IPS DF 6.9 (cell line): ENCODE measurements at regions not wholly inside any gene's neighbourhood (a gene's known extent, or its start where the extent isn't known, plus 50 kb on each side); places are given as distances from the start of the nearest gene placed in this dataset.

ENCODE experiments used
- DNase-seq: peaks from one replicate; pipeline ENCODE4 v3.0.0-alpha.2; 2013; ENCODE audit warnings: low read depth, low spot score
- H3K27ac ChIP-seq: one replicate; pipeline ENCODE4 v1.5.1; 2013; ENCODE audit warnings: low read length, control low read depth
- H3K27me3 ChIP-seq: 2 replicates; pipeline ENCODE4 v1.6.1; 2013; ENCODE audit warnings: mild to moderate bottlenecking, low read length; ENCODE audit not compliant: control insufficient read depth, insufficient read depth
- H3K36me3 ChIP-seq: 2 replicates; pipeline ENCODE4 v1.6.1; 2013; ENCODE audit warnings: low read length; ENCODE audit not compliant: control insufficient read depth, insufficient read depth
- H3K4me1 ChIP-seq: 2 replicates; pipeline ENCODE4 v1.6.1; 2013; ENCODE audit warnings: low read length; ENCODE audit not compliant: control insufficient read depth, insufficient read depth
- H3K4me3 ChIP-seq: 2 replicates; pipeline ENCODE4 v1.5.1; 2013; ENCODE audit warnings: mild to moderate bottlenecking, low read length
- H3K9me3 ChIP-seq: 2 replicates; pipeline ENCODE4 v1.6.1; 2013; ENCODE audit warnings: low read length, inconsistent platforms; ENCODE audit not compliant: control insufficient read depth, insufficient read depth
- WGBS: extraction: QIAGEN DNeasy Blood & Tissue Kit; methylation state at CpG from one replicate; pipeline ENCODE4 v1.1.7; 2013; ENCODE audit warnings: mixed read lengths, missing lambda C conversion rate; ENCODE audit not compliant: insufficient read length, insufficient coverage; 5-methylcytosine and 5-hydroxymethylcytosine counted together

DNA sequence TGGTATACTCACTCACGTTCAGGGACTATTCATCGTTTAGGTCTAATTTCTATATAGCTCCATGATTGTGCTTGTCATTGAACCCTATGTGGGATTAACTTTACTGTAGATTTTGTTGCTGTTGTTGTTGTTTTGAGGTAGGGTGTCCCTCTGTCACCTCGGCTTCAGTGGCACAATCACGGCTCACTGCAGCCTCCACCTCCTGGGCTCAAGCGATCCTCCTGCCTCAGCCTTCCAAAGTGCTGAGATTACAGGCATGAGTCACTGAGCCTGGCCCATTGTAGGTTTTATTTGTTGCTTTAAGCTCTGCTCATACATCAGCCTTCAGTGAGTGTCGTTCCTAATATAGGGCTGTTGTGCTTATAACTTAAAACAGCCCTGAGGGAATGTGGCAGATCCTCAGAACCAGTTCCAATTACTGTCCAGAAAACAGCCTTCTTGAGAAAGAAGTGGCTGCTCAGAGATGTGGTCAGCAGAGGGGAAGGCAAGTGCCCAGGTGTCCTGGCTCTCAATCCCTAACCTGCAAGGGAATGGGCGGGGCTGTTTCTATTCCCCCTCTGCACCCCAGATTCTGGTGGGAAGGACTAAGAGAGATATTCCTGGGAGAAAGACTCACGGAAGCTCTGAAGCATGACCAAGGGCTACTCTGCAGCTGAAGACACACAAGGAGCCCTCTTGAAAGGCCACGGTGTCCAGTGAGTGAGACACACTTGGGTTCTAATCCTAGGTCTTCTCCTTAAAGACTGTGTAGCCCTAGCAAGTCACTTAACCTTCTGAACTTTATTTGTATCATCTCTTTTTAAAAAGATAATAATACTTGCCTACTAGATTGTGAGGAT is 79.6 kb upstream of the LCLAT1 start:
- Histone ChIP-seq H3K4me3 (no peak overlapping the region), H3K4me1 (no peaks in the 10 kb centered on the region), H3K36me3 (no peaks in the 10 kb centered on the region), H3K27me3 (no peaks in the 10 kb centered on the region), H3K27ac (no peak overlapping the region), H3K9me3 (no peaks in the 10 kb centered on the region)
- WGBS, result no CpG with 5 or more reads among the region's 9 CpGs
- DNase-seq, result no peak

DNA sequence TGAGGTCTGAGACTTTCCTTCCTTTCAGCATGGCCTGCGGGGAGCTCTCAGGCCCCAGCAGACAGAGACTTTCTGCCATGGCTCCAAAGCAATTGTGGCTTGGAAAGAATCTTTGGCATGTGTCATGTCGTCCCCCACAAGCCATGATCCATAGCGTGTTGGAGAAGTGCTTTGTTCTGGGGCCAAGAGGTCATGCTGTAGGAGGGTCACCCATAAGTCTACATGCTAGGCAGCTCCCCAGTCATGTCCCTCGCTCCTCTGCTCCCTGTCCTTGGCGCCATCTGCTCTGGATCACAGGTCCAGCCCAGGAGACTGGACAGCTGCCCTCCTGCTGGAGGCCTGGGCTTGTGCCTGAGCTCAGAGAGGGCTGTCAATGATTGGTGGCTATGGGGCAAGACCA is 78.8 kb upstream of the LCLAT1 start:
- no CpG with 5 or more reads among the region's 5 CpGs for WGBS

DNA sequence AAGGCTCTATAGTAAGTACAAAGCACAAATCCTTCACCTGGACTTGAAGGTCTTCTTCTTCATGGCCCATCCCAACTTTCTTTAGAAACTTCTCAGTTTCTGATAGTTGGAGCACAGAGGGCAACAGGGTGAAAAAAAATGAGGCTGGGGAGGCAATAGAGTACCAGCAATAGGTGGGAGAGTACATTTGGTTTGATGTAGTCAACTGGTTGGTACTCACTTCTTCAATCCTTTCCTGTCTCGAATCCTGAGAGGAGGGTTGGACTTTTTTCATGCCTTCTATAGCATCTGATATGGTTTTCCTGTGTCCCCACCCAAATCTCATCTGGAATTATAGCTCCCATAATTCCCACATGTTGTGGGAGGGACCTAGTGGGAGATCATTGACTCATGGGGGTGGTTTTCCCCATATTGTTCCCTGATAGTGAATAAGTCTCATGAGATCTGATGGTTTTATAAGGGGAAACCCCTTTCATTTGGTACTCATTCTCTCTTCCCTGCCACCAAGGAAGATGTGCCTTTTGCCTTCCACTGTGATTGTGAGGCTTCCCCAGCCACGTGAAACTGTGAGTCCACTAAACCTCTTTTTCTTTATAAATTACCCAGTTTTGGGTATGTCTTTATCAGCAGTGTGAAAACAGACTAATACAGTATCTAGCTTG is 75.9 kb upstream of the LCLAT1 start:
- DNase-seq, result no peak
- no peaks in the 10 kb centered on the region for H3K9me3 ChIP-seq
- H3K27ac ChIP-seq, result no peak overlapping the region

More for the DNA sequence above, 78.8 kb upstream of the LCLAT1 start:
- Histone ChIP-seq H3K4me1 (no peaks in the 10 kb centered on the region), H3K36me3 (no peaks in the 10 kb centered on the region), H3K9me3 (no peaks in the 10 kb centered on the region), H3K27me3 (no peaks in the 10 kb centered on the region), H3K4me3 (no peak overlapping the region), H3K27ac (no peak overlapping the region)
- DNase-seq, result no peak

DNA sequence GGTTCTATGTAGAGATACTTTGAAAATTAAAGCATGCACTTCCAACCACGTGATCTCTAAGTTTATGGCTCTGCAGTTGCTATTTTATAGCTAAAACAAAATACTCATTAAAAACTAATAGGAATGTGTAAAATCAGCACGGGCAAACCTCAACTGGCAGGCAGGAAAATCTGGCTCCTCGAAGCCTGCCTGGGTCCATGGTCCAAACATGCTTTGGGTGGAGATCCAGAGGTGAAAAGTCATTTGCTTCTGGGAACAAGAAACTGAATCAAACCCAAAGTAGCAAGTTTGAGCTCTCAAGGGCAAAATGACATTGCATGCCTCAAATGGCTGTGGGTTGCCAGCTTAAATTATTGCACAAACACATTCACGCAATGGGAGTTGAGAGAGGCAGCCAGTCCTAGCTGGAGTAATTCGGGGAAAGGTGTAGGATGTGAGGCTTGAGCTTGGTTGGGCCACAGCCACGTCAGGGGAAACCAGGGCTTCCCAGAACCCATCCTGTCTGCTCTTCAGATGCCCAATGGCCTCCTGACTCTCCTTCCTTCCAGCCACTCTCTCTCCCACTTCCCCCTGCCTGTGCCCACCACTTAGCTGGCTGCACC is 75.2 kb upstream of the LCLAT1 start:
- no peak for DNase-seq
- WGBS, result no CpG with 5 or more reads among the region's 6 CpGs
- Histone ChIP-seq H3K4me1 (no peaks in the 10 kb centered on the region), H3K4me3 (no peak overlapping the region), H3K36me3 (no peaks in the 10 kb centered on the region), H3K27ac (no peak overlapping the region), H3K27me3 (no peaks in the 10 kb centered on the region), H3K9me3 (no peaks in the 10 kb centered on the region)

More for the DNA sequence above, 75.9 kb upstream of the LCLAT1 start:
- no peak overlapping the region for H3K4me3 ChIP-seq
- H3K27me3 ChIP-seq, result no peaks in the 10 kb centered on the region
- no peaks in the 10 kb centered on the region for H3K4me1 ChIP-seq
- no CpG with 5 or more reads among the region's 2 CpGs for WGBS
- no peaks in the 10 kb centered on the region for H3K36me3 ChIP-seq

DNA sequence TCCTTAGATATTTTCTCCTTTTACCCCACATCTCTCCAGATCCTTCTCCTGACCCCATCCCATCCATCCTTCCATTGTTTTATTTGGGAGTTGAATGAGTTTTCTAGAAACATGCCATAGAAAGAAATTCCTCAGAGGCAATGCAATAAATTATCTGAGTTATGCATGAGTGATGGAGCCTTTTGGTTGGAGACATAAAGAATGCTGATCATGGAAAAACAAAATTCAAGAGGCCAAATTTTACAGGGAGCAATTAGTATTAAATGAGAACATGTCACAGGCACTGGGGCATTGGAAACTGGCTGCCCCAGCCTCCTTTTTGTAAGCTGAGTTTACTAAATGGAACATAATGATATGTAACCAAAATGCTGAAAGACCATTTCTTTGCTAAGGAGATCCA is 74.2 kb upstream of the LCLAT1 start:
- H3K4me3 ChIP-seq, result no peak overlapping the region
- H3K4me1 ChIP-seq, result no peaks in the 10 kb centered on the region
- DNase-seq, result no peak
- no peaks in the 10 kb centered on the region for H3K27me3 ChIP-seq
- no peaks in the 10 kb centered on the region for H3K9me3 ChIP-seq
- no peaks in the 10 kb centered on the region for H3K36me3 ChIP-seq
- no peak overlapping the region for H3K27ac ChIP-seq

DNA sequence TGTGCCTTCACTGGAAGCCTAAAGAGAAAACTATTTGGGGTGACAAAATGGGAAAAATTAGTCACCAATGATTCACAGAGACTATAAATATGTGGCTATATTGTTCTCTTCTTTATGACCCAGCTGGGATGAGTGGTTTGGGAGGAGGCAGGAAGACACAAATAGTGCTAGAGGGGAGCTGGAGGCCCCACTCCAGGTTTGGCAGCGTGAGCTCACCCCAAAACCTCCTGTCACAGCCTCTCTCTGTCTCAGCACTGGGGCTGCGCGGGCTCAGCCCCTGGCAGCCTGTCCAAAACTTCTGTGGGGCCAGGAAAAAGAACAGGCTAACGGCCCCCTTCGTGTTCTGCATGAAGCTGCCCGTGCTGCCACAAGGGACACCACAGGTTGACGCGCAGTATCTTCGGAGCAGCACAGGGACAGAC is 73.2 kb upstream of the LCLAT1 start:
- Histone ChIP-seq H3K9me3 (no peaks in the 10 kb centered on the region), H3K4me1 (no peaks in the 10 kb centered on the region), H3K4me3 (no peak overlapping the region), H3K27me3 (no peaks in the 10 kb centered on the region), H3K36me3 (no peaks in the 10 kb centered on the region), H3K27ac (no peak overlapping the region)
- no CpG with 5 or more reads among the region's 9 CpGs for WGBS
- DNase-seq, result no peak

DNA sequence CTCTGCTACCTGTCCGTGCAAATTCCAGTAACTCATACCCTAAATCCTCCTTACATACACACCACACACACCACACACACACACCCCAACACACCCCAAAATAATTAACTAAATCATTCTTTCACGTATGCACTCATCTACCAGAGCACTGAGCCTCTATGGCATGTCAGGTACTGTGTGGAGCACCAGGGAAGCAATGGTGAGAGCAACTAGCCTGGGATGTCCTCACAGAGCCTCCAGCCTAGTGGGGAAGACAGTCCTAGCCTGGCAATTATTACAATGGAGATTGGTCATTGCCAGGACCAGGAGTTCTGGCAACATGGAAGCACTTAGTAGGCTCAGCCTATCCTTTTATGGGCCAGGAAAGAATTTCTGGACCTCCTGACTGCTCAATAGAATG is 72.7 kb upstream of the LCLAT1 start:
- Histone ChIP-seq H3K4me1 (no peaks in the 10 kb centered on the region), H3K27me3 (no peaks in the 10 kb centered on the region), H3K4me3 (no peak overlapping the region), H3K36me3 (no peaks in the 10 kb centered on the region), H3K9me3 (no peaks in the 10 kb centered on the region), H3K27ac (no peak overlapping the region)
- WGBS, result 100% methylated on average over 1 of the region's 2 CpGs
- no peak for DNase-seq

DNA sequence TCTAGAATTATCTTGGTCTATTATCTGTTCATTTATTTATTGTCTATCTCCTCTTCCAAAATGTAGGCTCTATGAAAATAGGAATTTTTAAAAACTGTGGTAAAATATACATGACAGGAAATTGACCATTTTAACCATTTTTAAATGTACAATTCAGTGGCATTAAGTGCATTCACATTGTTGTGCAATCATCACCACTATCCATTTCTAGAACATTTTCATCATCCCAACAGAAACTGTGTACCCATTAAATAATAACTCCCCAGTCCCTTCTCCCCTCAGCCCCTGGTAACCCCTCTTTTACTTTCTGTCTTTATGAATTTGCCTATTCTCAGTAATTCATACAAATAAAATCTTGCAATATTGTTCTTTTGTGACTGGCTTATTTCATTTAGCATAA is 71.1 kb upstream of the LCLAT1 start:
- H3K4me1 ChIP-seq, result no peaks in the 10 kb centered on the region
- H3K9me3 ChIP-seq, result no peaks in the 10 kb centered on the region
- no peaks in the 10 kb centered on the region for H3K36me3 ChIP-seq
- no peak for DNase-seq
- H3K27ac ChIP-seq, result no peak overlapping the region
- H3K27me3 ChIP-seq, result no peaks in the 10 kb centered on the region
- no peak overlapping the region for H3K4me3 ChIP-seq

DNA sequence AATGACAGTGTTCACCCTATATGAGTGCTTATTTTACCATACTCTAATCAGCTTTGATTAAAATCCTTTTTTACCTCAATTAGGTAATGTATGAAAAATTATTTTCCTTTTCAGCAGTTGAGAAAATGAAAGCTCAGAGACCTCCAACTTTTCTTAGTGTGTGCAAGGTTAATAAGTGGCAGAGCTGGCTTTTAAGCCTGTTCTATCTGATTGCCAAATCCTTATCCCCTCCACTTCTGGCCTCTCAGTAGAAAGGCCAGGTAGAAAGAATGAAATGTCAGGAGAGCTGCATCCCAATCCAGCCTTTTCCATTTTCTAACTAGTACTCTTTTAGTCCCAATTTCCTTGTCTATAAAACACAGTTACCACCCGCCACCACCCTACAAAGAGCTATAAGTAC is 67.6 kb upstream of the LCLAT1 start:
- Histone ChIP-seq H3K27ac (no peak overlapping the region), H3K4me1 (no peaks in the 10 kb centered on the region), H3K36me3 (no peaks in the 10 kb centered on the region), H3K27me3 (no peaks in the 10 kb centered on the region), H3K4me3 (no peak overlapping the region), H3K9me3 (no peaks in the 10 kb centered on the region)
- WGBS, result no CpG with 5 or more reads among the region's 1 CpG
- no peak for DNase-seq

DNA sequence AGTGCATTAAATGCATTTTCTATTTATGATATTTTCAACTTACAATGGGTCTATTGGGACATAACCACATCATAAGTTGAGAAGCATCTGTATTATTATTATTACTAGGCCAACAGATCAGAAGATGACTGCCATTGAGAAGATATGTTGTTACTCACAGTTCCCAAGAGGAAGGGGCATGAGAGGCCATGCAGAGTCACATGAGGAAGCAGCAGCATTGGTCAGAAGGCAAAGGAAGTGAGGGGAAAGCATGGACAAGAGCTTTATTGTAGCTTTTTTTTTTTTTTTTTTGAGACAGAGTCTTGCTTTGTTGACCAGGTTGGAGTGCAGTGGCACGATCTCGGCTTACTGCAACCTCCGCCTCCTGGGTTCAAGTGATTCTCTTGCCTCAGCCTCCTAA is 66.2 kb upstream of the LCLAT1 start:
- Histone ChIP-seq H3K36me3 (no peaks in the 10 kb centered on the region), H3K27ac (no peak overlapping the region), H3K4me3 (no peak overlapping the region), H3K4me1 (no peaks in the 10 kb centered on the region), H3K27me3 (no peaks in the 10 kb centered on the region; the same call in 1 of the 2 replicates), H3K9me3 (no peaks in the 10 kb centered on the region)
- no peak for DNase-seq
- no CpG with 5 or more reads among the region's 3 CpGs for WGBS
